RPMI7951 (cell line): ENCODE measurements at regions not wholly inside any gene's neighbourhood (a gene's known extent, or its start where the extent isn't known, plus 50 kb on each side); places are given as distances from the start of the nearest gene placed in this dataset.
A peak's percentile ranks its signal among the peaks of the same experiment; 100 is the strongest.
"Not testable (repeated sequence)": the region's sequence is repeated elsewhere in the genome, so short reads cannot be mapped to it uniquely, and the experiment has no call there.

Experiments
- DNase-seq: peaks from one replicate; pipeline ENCODE4 v3.0.0-alpha.2; 2012; ENCODE audit warnings: low read depth

GRCh38 chr18:8499810-8500675 is 109.2 kb upstream of the RAB12 start:
- DNase-seq = no peak

GRCh38 chr18:8501044-8501443 is 108.2 kb upstream of the RAB12 start:
- DNase-seq = no peak

- DNase-seq = no peak
These were observed 106.0 kb upstream of the RAB12 start for GRCh38 chr18:8503248-8503647.

GRCh38 chr18:8504424-8504823 is 104.8 kb upstream of the RAB12 start:
- DNase-seq = no peak

- no peak for DNase-seq
These were observed 104.3 kb upstream of the RAB12 start for GRCh38 chr18:8504880-8505435.

- no peak for DNase-seq
These were observed 102.8 kb upstream of the RAB12 start for GRCh38 chr18:8506251-8507049.

GRCh38 chr18:8507361-8507760 is 101.9 kb upstream of the RAB12 start:
- peak; percentile 10 for DNase-seq

GRCh38 chr18:8507915-8508705 is 101.1 kb upstream of the RAB12 start:
- DNase-seq = no peak

GRCh38 chr18:8513249-8513648 is 96.0 kb upstream of the RAB12 start:
- no peak for DNase-seq

GRCh38 chr18:8514409-8514808 is 94.8 kb upstream of the RAB12 start:
- DNase-seq = no peak

GRCh38 chr18:8515142-8515865 is 93.9 kb upstream of the RAB12 start:
- no peak for DNase-seq

- DNase-seq = no peak
These were observed 92.6 kb upstream of the RAB12 start for GRCh38 chr18:8516371-8517250.

GRCh38 chr18:8517276-8517675 is 92.0 kb upstream of the RAB12 start:
- no peak for DNase-seq

GRCh38 chr18:8519102-8519501 is 90.1 kb upstream of the RAB12 start:
- no peak for DNase-seq

GRCh38 chr18:8520266-8520665 is 89.0 kb upstream of the RAB12 start:
- DNase-seq = no peak

GRCh38 chr18:8522756-8523155 is 86.5 kb upstream of the RAB12 start:
- no peak for DNase-seq

GRCh38 chr18:8525692-8526091 is 83.5 kb upstream of the RAB12 start:
- no peak for DNase-seq

- peak; percentile 14 for DNase-seq
These were observed 82.9 kb upstream of the RAB12 start for GRCh38 chr18:8526332-8526731.

GRCh38 chr18:8529609-8530008 is 79.6 kb upstream of the RAB12 start:
- DNase-seq = no peak

GRCh38 chr18:8531084-8531483 is 78.2 kb upstream of the RAB12 start:
- not testable (repeated sequence) for DNase-seq
